ENCODE measurements at regions not wholly inside any gene's neighbourhood (a gene's known extent, or its start where the extent isn't known, plus 50 kb on each side); places are given as distances from the start of the nearest gene placed in this dataset.

DNA sequence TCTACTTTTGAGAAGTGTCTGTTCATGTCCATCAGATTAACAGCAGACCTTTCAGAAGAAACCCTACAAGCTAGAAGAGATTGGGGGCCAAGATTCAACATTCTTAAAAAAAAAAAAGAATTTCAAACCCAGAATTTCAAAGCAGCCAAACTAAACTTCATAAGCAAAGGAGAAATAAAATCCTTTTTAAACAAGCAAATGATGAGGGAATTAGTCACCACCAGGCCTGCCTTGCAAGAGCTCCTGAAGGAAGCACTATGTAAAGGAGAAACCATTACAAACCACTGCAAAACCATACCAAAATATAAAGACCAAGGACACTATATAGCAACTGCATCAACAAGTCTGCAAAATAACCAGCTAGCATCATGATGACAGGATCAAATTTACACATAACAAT lies 124.6 kb upstream of the PDE4D start:
- DNase-seq (ENCODE audit: low read depth, low spot score) (no peak), FAIRE-seq (no peak)
- no TSS peak for BruUV-seq (replicated peaks)
- TF ChIP-seq JUN (IDR thresholded peaks at IDR 0.05; ENCODE audit: borderline replicate concordance, insufficient read depth, insufficient read length, low read depth) (no peak), POLR2A (IDR thresholded peaks at IDR 0.05; ENCODE audit: low read depth, low read length) (no peak), FOS (IDR thresholded peaks at IDR 0.05; ENCODE audit: borderline replicate concordance, insufficient read depth, low read length) (no peak)
- TF ChIP-seq, protein P1, sequence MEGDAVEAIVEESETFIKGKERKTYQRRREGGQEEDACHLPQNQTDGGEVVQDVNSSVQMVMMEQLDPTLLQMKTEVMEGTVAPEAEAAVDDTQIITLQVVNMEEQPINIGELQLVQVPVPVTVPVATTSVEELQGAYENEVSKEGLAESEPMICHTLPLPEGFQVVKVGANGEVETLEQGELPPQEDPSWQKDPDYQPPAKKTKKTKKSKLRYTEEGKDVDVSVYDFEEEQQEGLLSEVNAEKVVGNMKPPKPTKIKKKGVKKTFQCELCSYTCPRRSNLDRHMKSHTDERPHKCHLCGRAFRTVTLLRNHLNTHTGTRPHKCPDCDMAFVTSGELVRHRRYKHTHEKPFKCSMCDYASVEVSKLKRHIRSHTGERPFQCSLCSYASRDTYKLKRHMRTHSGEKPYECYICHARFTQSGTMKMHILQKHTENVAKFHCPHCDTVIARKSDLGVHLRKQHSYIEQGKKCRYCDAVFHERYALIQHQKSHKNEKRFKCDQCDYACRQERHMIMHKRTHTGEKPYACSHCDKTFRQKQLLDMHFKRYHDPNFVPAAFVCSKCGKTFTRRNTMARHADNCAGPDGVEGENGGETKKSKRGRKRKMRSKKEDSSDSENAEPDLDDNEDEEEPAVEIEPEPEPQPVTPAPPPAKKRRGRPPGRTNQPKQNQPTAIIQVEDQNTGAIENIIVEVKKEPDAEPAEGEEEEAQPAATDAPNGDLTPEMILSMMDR (IDR thresholded peaks at IDR 0.05; ENCODE audit: extremely low read depth in 1 of 2, insufficient read depth in 1 of 2, low read depth in 1 of 2, low read length in 2 of 2) = no peak
- Histone ChIP-seq H3K4me1 (ENCODE audit: control insufficient read depth, extremely low read depth, insufficient read depth, low read length) (no peaks in the 10 kb centered on the region), H3K9ac (replicated peaks; ENCODE audit: extremely low read depth, insufficient read depth, low read length) (no peak overlapping the region), H3K4me2 (ENCODE audit: insufficient read depth, low read length) (no peak overlapping the region), H3K4me3 (replicated peaks in 1 of 3; ENCODE audit: insufficient read depth in 1 of 3, low read depth in 1 of 3, low read length in 3 of 3) (no peak overlapping the region), H4K20me1 (replicated peaks; ENCODE audit: control insufficient read depth, extremely low read depth, insufficient read depth, low read length) (no peaks in the 10 kb centered on the region), H3K27me3 (ENCODE audit: control insufficient read depth in 2 of 2, insufficient read depth in 2 of 2, low read length in 2 of 2) (no peaks in the 10 kb centered on the region), H2AFZ (ENCODE audit: low read depth, low read length) (no peak overlapping the region), H3K79me2 (ENCODE audit: control insufficient read depth, insufficient read depth, low read length) (no peaks in the 10 kb centered on the region), H3K9me3 (replicated peaks; ENCODE audit: control insufficient read depth, insufficient read depth, low read length) (no peaks in the 10 kb centered on the region), H3K27ac (ENCODE audit: insufficient read depth, low read depth, low read length) (no peak overlapping the region), H3K36me3 (ENCODE audit: control insufficient read depth in 2 of 2, extremely low read depth in 1 of 2, insufficient read depth in 2 of 2, low read length in 2 of 2) (no peaks in the 10 kb centered on the region), H3K9me1 (replicated peaks; ENCODE audit: control insufficient read depth, extremely low read depth, insufficient read depth, low read length) (no peaks in the 10 kb centered on the region)
- ChIA-PET CTCF (no interaction called here), POLR2A (no interaction called here)
- intact Hi-C loops (cut with micrococcal nuclease) = no loop called here
- dilution Hi-C loops (cut with MboI; ENCODE audit: extremely low pct_ligation_motif_present, low sequenced_read_pairs) = no loop called here

DNA sequence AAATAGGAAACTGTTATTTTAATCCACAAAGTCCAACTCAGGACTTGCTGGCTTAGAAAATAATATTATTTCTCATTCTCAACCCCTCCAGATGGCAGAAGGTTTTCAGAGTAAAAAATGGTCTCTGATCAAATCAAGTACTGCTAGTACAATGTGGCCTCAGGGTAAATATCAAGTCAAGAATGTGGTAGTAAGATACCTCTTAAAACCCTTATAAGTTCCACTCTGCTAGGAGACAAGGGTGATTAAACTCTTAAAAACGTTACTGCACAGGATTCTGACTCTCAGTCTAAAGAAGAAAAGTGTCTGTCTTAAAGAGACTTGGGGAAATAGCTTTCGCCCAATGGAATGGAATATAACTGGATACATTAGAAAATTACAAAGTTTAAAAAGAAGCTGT lies 120.8 kb upstream of the PDE4D start:
- Histone ChIP-seq H2AFZ (ENCODE audit: low read depth, low read length) (no peak overlapping the region), H3K27me3 (ENCODE audit: control insufficient read depth in 2 of 2, insufficient read depth in 2 of 2, low read length in 2 of 2) (no peaks in the 10 kb centered on the region), H3K9ac (replicated peaks; ENCODE audit: extremely low read depth, insufficient read depth, low read length) (no peak overlapping the region), H3K9me3 (replicated peaks; ENCODE audit: control insufficient read depth, insufficient read depth, low read length) (no peaks in the 10 kb centered on the region), H3K4me1 (ENCODE audit: control insufficient read depth, extremely low read depth, insufficient read depth, low read length) (no peaks in the 10 kb centered on the region), H3K9me1 (replicated peaks; ENCODE audit: control insufficient read depth, extremely low read depth, insufficient read depth, low read length) (no peaks in the 10 kb centered on the region), H4K20me1 (replicated peaks; ENCODE audit: control insufficient read depth, extremely low read depth, insufficient read depth, low read length) (no peaks in the 10 kb centered on the region), H3K4me3 (replicated peaks in 1 of 3; ENCODE audit: insufficient read depth in 1 of 3, low read depth in 1 of 3, low read length in 3 of 3) (no peak overlapping the region), H3K79me2 (ENCODE audit: control insufficient read depth, insufficient read depth, low read length) (no peaks in the 10 kb centered on the region), H3K36me3 (ENCODE audit: control insufficient read depth in 2 of 2, extremely low read depth in 1 of 2, insufficient read depth in 2 of 2, low read length in 2 of 2) (no peaks in the 10 kb centered on the region), H3K4me2 (ENCODE audit: insufficient read depth, low read length) (no peak overlapping the region), H3K27ac (ENCODE audit: insufficient read depth, low read depth, low read length) (no peak overlapping the region)
- dilution Hi-C loops (cut with MboI; ENCODE audit: extremely low pct_ligation_motif_present, low sequenced_read_pairs) = no loop called here
- FAIRE-seq = no peak
- no TSS peak for BruUV-seq (replicated peaks)
- TF ChIP-seq MYC (IDR thresholded peaks at IDR 0.05; ENCODE audit: low read depth, low read length) = no peak
- TF ChIP-seq, protein P2, sequence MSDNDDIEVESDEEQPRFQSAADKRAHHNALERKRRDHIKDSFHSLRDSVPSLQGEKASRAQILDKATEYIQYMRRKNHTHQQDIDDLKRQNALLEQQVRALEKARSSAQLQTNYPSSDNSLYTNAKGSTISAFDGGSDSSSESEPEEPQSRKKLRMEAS (IDR thresholded peaks at IDR 0.05; ENCODE audit: insufficient read depth, insufficient read length) = no peak
- ChIA-PET POLR2A (no interaction called here), CTCF (interaction anchor here (1.5 kb wide), 1 partner anchor 17 kb away, joined by 3 read pairs; no protein-coding TSS in a partner anchor)
- DNase-seq (ENCODE audit: low read depth, low spot score) = no peak
- intact Hi-C loops (cut with micrococcal nuclease) = no loop called here

Data from endothelial cell of umbilical vein (primary cell).